Activated CD4-positive, alpha-beta T cell treated with anti-CD3 and anti-CD28 coated beads, Interleukin-2, amount 50 U/mL, for 48 hours (primary cell): ENCODE measurements at regions not wholly inside any gene's neighbourhood (a gene's known extent, or its start where the extent isn't known, plus 50 kb on each side); places are given as distances from the start of the nearest gene placed in this dataset.

ENCODE experiments used
- DNase-seq, 2 experiments: peaks; one replicate each; pipeline ENCODE4 v3.0.0-alpha.2; 2020

- DNase-seq, result no peak
These were observed 80.7 kb upstream of the NHSL1 start for GRCh38 chr6:138580040-138580439.

- DNase-seq, result no peak
These were observed 81.5 kb upstream of the NHSL1 start for GRCh38 chr6:138580801-138581200.

DNA sequence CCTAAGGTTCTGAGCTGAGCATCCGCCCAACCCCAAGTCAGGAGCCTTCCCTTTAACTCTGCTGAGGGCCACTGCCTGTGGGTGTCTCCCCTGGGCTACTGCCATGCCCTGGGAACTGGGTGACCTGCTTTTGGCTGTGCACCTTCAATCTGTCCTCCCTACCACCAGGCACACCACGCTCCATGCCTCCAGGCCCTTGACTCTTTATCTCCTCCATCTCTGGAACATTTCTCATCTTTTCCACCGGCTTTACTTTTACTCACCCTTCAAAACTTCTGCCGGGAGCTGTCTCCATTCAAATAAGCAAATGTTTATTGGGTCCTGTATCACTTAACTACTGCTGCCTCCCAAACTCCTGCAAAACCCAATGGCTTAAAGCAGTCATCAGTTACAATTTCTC, 83.3 kb upstream of the NHSL1 start:
- DNase-seq, result no peak

GRCh38 chr6:138586638-138587037, 87.3 kb upstream of the NHSL1 start:
- DNase-seq, result no peak

- peak; percentile 46 to 60 for DNase-seq
These were observed 89.6 kb upstream of the NHSL1 start for GRCh38 chr6:138588805-138589434.

- peak; percentile 49 to 63 for DNase-seq
These were observed 91.8 kb upstream of the NHSL1 start for GRCh38 chr6:138590796-138591709.

- DNase-seq, result no peak
These were observed 93.4 kb upstream of the NHSL1 start for GRCh38 chr6:138592749-138593123.

DNA sequence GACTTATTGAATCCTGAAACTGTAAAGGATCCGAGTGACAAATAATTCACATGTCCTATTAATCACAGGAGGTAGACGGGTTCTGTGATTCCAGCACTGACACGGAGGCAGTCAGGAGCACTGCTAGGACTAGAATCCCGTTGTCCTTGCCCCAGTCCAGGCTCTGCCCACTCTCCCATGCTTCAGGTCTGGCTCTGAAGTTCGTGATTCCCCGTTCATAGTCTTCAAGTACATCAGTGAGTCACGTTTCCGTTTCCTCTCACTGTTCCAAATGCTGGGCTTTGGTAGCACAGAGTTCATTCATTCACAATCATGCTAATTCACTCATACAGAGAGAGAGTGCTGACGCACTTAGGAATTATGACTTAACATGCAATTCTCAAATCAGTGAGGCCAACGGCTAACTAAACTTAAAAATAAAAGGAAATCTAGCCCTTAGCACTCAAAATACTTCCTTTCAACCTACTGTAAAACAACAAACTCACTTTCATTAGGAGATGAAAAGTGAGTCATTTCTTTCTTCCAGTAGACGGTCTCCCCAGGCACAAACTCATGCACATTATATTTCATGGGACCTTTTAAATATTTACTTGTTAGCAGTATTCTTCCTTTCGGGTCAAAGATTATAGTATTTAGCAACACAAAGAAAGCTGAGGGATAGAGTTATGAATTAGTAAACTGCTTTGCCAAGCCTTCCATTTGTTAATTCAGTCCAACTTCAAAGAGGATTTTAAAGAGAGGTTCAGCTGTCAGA, 94.0 kb upstream of the NHSL1 start:
- peak; percentile 31 to 48 for DNase-seq

DNA sequence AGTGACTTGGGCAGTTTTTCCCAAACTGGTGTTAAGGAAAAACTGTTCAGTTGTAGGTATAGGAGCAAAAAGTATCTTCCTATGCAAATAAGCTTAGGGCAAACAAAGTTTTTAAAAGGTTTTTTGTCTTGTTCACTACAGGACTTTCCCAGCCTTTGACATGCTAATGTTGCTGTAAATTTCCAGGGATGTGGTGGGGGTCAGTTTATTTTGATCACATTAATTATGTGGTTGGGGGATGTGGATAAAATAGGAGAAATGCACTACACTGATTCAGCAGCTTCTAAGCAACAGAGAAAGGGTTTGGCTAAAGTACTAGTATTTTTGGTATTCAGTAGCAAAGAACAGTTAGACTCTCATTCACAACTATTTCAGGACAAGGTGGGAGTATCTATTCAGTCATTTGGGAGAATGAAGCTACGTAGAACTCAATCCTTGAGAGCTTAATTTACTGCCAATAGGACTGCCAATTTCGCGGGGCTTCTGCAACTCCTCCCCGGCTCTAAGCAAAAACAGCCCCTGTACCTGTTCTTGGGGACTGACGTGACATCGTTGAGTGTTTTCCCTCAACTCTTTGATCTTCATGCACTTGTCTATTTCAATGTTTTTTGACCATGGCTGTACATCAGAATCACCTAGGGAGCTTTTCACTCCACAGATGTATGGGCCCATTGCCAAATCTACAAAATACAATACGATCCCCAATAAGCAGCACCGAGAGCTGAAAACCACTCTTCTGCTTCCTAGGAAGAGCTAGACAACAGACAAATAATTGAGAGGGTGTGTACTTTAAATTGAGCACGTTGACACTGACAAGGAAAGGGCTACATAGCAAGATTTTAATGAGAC, 94.8 kb upstream of the NHSL1 start:
- no peak for DNase-seq

DNA sequence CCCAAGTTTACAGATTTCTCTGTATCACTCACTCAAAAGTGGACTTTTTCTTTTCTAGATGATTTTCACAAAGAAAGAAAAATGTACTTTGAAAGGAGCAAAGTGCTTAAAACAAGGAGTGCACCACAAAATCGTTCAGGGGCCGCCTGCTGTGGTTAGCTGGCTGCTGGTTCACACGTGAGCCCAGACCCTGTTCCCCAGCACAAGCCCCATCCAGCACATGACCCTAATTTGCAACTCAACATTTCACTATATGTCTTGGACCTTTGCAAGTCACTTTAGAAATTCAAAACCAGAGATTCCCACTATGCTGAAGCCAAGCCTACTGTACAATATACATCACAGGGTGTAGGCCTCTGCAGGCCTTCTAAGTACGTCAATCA, 95.5 kb upstream of the NHSL1 start:
- no peak for DNase-seq

GRCh38 chr6:138596126-138596525, 96.8 kb upstream of the NHSL1 start:
- no peak for DNase-seq

DNA sequence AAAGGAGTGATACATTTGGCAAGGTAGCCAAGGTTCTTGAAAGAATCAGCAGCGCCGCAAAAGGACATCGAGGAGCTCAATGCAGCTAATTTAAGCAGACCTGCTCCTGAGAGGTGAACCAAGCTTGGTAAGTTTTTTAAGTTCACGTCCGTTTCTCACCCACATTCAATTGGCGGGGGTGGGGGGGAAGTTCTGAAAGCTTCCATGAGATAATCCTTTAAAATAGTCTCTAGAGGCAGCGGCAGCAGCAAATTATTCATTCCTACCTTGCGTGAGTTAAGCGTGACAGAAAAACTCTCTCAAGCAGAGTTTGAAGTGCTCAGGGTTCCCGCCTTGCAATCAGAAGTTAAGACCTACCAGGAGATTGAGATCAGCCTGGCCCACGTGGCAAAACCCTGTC, 97.3 kb upstream of the NHSL1 start:
- no peak for DNase-seq

DNA sequence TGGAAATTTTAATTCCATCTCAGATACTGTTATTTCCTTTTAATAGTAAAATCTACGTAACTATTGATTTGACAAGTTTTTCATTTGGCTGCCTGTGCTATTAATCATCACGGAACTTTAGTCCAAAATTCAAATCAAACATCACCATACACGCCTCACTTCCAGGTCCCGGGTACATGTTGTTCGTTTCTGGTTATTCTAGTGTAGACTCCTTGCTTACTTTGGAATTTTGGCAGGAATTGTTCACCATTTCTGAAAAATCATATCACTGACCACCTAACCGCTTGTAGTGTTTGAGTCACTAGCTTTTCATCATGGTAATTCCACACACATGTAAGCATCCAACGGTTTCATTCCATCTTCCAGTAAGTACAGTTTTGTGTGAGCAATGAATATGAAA, 98.0 kb upstream of the NHSL1 start:
- no peak for DNase-seq

GRCh38 chr6:138598562-138599173, 99.4 kb upstream of the NHSL1 start:
- DNase-seq, result no peak

- DNase-seq, result no peak
These were observed 101.0 kb upstream of the NHSL1 start for GRCh38 chr6:138600261-138600660.

DNA sequence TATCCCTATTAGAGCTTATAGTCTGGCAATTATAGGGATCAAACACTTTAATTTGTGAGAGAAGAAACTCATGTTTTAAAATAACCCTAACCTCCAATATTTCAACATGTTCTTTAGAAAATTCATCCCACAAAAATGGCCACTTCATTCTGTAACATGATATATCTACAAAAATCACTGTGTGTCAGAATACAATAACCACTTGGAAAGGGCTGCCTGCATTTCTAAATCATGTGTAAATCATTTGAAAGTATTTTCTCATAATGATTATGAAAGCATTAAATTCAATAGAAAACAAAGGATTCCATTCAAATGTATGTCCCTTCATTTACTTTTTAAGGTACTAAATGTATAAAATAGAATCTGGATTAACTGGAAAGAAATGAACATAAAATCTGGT, 101.4 kb upstream of the NHSL1 start:
- DNase-seq, result no peak

DNA sequence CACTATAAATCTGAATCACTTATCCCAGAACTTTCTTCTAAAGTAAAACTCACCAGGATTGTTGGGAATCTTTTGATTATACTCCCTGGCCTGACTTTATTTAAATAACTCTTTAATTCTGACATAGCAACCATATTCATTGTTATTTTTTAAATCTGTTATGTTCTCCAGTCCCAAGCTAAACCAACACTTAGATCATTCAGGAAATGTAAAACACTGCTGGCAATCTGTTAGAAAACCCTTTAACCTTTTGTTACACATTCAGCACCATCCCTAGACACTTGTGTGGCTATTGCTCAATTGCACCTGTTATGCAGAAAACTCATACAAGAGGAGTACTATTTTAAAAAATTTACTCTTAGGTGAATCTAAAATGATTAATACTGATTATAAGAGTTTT, 101.8 kb upstream of the NHSL1 start:
- no peak for DNase-seq

GRCh38 chr6:138605958-138606357, 106.7 kb upstream of the NHSL1 start:
- DNase-seq, result no peak

- no peak for DNase-seq
These were observed 108.5 kb upstream of the NHSL1 start for GRCh38 chr6:138607478-138608433.

DNA sequence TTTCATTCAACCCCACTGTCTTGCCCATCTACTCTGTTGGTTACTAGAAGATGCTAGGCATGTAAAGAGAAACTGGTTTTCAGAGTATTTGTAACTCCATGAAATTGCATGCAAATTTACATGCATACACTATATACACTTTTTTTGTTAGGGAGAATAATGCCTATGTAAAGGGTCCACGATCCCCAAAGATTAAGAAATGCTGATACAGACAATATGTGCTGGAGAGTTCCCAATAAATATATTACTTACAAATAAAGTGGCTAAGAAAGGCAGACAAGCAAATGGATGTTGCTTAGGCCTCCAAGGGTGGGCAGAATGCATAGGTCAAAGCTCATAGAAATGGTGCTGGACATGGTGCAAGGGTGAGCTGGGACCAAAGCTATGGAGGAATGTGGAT, 109.6 kb upstream of the NHSL1 start:
- DNase-seq, result no peak

DNA sequence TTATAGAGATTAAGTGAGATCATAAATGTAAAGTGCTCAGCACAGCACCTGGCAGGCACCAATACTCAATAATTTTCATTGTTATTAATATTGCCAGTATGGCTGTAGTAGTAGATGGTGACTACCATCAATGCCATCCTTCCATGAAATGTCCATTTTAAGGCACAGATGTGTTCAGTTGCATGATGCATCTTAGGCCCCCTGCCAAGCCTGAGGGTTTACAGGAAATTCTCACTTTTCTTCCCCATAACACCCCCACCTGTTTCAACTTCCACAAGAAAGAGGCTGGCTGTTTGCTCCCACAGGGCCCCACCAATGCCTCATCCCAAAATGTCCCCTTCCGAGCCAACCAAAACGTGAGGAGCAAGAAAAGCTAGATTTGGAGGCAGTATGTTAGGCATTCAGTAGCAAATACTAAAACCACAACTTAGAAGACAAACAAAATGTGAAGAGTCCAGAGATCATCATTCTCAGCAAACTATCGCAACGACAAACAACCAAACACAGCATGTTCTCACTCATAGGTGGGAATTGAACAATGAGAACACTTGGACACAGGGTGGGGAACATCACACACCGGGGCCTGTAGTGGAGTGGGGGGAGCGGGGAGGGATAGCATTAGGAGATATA, 110.6 kb upstream of the NHSL1 start:
- DNase-seq, result no peak
